ENCODE measurements at regions not wholly inside any gene's neighbourhood (a gene's known extent, or its start where the extent isn't known, plus 50 kb on each side); places are given as distances from the start of the nearest gene placed in this dataset.

DNA sequence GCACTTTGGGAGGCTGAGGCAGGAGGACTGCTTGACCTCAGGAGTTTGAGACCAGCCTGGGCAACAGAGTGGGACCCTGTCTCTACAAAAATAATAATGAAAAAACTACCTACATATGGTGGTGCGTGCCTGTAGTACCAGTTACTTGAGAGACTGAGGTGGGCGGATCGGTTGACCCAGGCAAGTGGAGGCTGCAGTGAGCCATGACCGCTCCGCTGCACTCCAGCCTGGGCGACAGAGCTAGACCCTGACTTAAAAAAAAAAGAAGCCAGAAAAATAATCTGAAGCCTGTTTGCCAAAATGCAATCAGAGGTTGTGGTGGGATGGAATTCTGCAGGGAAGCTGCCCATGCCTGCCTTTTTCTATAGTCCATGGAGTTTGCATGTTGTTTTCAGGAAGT, 50.4 kb upstream of the GGTA1 start:
- TF ChIP-seq, protein P1, sequence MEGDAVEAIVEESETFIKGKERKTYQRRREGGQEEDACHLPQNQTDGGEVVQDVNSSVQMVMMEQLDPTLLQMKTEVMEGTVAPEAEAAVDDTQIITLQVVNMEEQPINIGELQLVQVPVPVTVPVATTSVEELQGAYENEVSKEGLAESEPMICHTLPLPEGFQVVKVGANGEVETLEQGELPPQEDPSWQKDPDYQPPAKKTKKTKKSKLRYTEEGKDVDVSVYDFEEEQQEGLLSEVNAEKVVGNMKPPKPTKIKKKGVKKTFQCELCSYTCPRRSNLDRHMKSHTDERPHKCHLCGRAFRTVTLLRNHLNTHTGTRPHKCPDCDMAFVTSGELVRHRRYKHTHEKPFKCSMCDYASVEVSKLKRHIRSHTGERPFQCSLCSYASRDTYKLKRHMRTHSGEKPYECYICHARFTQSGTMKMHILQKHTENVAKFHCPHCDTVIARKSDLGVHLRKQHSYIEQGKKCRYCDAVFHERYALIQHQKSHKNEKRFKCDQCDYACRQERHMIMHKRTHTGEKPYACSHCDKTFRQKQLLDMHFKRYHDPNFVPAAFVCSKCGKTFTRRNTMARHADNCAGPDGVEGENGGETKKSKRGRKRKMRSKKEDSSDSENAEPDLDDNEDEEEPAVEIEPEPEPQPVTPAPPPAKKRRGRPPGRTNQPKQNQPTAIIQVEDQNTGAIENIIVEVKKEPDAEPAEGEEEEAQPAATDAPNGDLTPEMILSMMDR (IDR thresholded peaks at IDR 0.05; ENCODE audit: insufficient read depth, low read depth, low read length), result no peak
- TF ChIP-seq EZH2 (IDR thresholded peaks at IDR 0.05; ENCODE audit: insufficient read depth, low read length), result no peak

Data from astrocyte (in vitro differentiated cells and primary cell).